ENCODE measurements at regions not wholly inside any gene's neighbourhood (a gene's known extent, or its start where the extent isn't known, plus 50 kb on each side); places are given as distances from the start of the nearest gene placed in this dataset.

- intact Hi-C loops (cut with micrococcal nuclease), result loop anchor here (10.0 kb wide), 1 partner anchor 95 kb away; no protein-coding TSS in a partner anchor
- ATAC-seq, result no peak
These were observed 99.9 kb downstream of the PLK2 start for GRCh38 chr5:58359981-58360380.

GRCh38 chr5:58358501-58359178 is 101.2 kb downstream of the PLK2 start:
- ATAC-seq (no peak), DNase-seq (no peak)
- intact Hi-C loops (cut with micrococcal nuclease), result no loop called here

More at GRCh38 chr5:58359981-58360380, 99.9 kb downstream of the PLK2 start:
- DNase-seq, result no peak

GRCh38 chr5:58357799-58358500 is 101.9 kb downstream of the PLK2 start:
- DNase-seq (no peak), ATAC-seq (no peak)
- intact Hi-C loops (cut with micrococcal nuclease), result no loop called here

GRCh38 chr5:58357121-58357520 is 102.8 kb downstream of the PLK2 start:
- DNase-seq (no peak), ATAC-seq (no peak)
- intact Hi-C loops (cut with micrococcal nuclease), result no loop called here

- no peak for DNase-seq
- no peak for ATAC-seq
- intact Hi-C loops (cut with micrococcal nuclease), result no loop called here
These were observed 103.2 kb downstream of the PLK2 start for GRCh38 chr5:58356662-58357061.

GRCh38 chr5:58354827-58355226 is 105.1 kb downstream of the PLK2 start:
- ATAC-seq (no peak), DNase-seq (no peak)
- intact Hi-C loops (cut with micrococcal nuclease), result no loop called here

GRCh38 chr5:58353992-58354391 is 105.9 kb downstream of the PLK2 start:
- DNase-seq (no peak), ATAC-seq (no peak)
- intact Hi-C loops (cut with micrococcal nuclease), result no loop called here

- no peak for ATAC-seq
- intact Hi-C loops (cut with micrococcal nuclease), result no loop called here
- DNase-seq, result no peak
These were observed 108.7 kb downstream of the PLK2 start for GRCh38 chr5:58351190-58351589.

- intact Hi-C loops (cut with micrococcal nuclease), result no loop called here
- ATAC-seq (no peak), DNase-seq (no peak)
These were observed 110.7 kb downstream of the PLK2 start for GRCh38 chr5:58348996-58349728.

GRCh38 chr5:58346041-58346440 is 113.8 kb downstream of the PLK2 start:
- no peak for ATAC-seq
- intact Hi-C loops (cut with micrococcal nuclease), result no loop called here
- no peak for DNase-seq

GRCh38 chr5:58341476-58341875 is 118.4 kb downstream of the PLK2 start:
- intact Hi-C loops (cut with micrococcal nuclease), result no loop called here
- ATAC-seq (no peak), DNase-seq (no peak)

GRCh38 chr5:58335518-58335917 is 124.4 kb downstream of the PLK2 start:
- no peak for ATAC-seq

GRCh38 chr5:58334035-58334434 is 125.9 kb downstream of the PLK2 start:
- no peak for DNase-seq
- intact Hi-C loops (cut with micrococcal nuclease), result no loop called here
- ATAC-seq, result no peak

More at GRCh38 chr5:58335518-58335917, 124.4 kb downstream of the PLK2 start:
- intact Hi-C loops (cut with micrococcal nuclease), result no loop called here
- DNase-seq, result no peak

- intact Hi-C loops (cut with micrococcal nuclease), result no loop called here
- no peak for ATAC-seq
- no peak for DNase-seq
These were observed 129.1 kb downstream of the PLK2 start for GRCh38 chr5:58330781-58331180.

- intact Hi-C loops (cut with micrococcal nuclease), result no loop called here
- DNase-seq, result no peak
These were observed 132.6 kb downstream of the PLK2 start for GRCh38 chr5:58327289-58327688.

GRCh38 chr5:58326022-58326421 is 133.9 kb downstream of the PLK2 start:
- ATAC-seq (no peak), DNase-seq (no peak)
- intact Hi-C loops (cut with micrococcal nuclease), result no loop called here

More at GRCh38 chr5:58327289-58327688, 132.6 kb downstream of the PLK2 start:
- ATAC-seq, result no peak

GRCh38 chr5:58322453-58322852 is 137.4 kb downstream of the PLK2 start:
- intact Hi-C loops (cut with micrococcal nuclease), result no loop called here
- DNase-seq (no peak), ATAC-seq (no peak)

- ATAC-seq, result no peak
- intact Hi-C loops (cut with micrococcal nuclease), result no loop called here
- DNase-seq, result no peak
These were observed 141.4 kb downstream of the PLK2 start for GRCh38 chr5:58318468-58318867.

GRCh38 chr5:58317808-58318207 is 142.1 kb downstream of the PLK2 start:
- no peak for ATAC-seq
- intact Hi-C loops (cut with micrococcal nuclease), result no loop called here
- DNase-seq, result no peak

- no peak for DNase-seq
- ATAC-seq, result peak; percentile 72
- intact Hi-C loops (cut with micrococcal nuclease), result no loop called here
These were observed 142.9 kb downstream of the PLK2 start for GRCh38 chr5:58317009-58317408.

All from left ventricle myocardium superior (tissue), 1 donor.